Osteocyte (in vitro differentiated cells): ENCODE measurements at regions not wholly inside any gene's neighbourhood (a gene's known extent, or its start where the extent isn't known, plus 50 kb on each side); places are given as distances from the start of the nearest gene placed in this dataset.

Experiments
- DNase-seq: peaks from one replicate; pipeline ENCODE4 v3.0.0; 2021; ENCODE audit warnings: mixed read lengths; ENCODE audit not compliant: unreplicated experiment; ENCODE audit errors: extremely low spot score
- H3K27ac Mint-ChIP-seq: one replicate; pipeline ENCODE4 v1.8.0; 2021; ENCODE audit warnings: mild to moderate bottlenecking, mixed read lengths; ENCODE audit not compliant: unreplicated experiment
- H3K27me3 Mint-ChIP-seq: one replicate; pipeline ENCODE4 v1.8.0; 2021; ENCODE audit warnings: mixed read lengths; ENCODE audit not compliant: unreplicated experiment
- H3K36me3 Mint-ChIP-seq: one replicate; pipeline ENCODE4 v1.8.0; 2021; ENCODE audit warnings: mixed read lengths; ENCODE audit not compliant: unreplicated experiment
- H3K4me1 Mint-ChIP-seq: one replicate; pipeline ENCODE4 v1.8.0; 2021; ENCODE audit warnings: mixed read lengths; ENCODE audit not compliant: unreplicated experiment
- H3K4me3 Mint-ChIP-seq: one replicate; pipeline ENCODE4 v1.8.0; 2021; ENCODE audit warnings: mild to moderate bottlenecking, moderate library complexity, mixed read lengths; ENCODE audit not compliant: unreplicated experiment
- H3K9me3 Mint-ChIP-seq: one replicate; pipeline ENCODE4 v1.8.0; 2021; ENCODE audit warnings: mixed read lengths; ENCODE audit not compliant: unreplicated experiment
- TF ChIP-seq, protein P1 (sequence below): fragments of 200-600 bp; sonication (generic); IDR thresholded peaks from 2 replicates; pipeline ENCODE4 v1.5.0; 2021; ENCODE audit warnings: antibody characterized with exemption, mild to moderate bottlenecking, moderate library complexity

DNA sequence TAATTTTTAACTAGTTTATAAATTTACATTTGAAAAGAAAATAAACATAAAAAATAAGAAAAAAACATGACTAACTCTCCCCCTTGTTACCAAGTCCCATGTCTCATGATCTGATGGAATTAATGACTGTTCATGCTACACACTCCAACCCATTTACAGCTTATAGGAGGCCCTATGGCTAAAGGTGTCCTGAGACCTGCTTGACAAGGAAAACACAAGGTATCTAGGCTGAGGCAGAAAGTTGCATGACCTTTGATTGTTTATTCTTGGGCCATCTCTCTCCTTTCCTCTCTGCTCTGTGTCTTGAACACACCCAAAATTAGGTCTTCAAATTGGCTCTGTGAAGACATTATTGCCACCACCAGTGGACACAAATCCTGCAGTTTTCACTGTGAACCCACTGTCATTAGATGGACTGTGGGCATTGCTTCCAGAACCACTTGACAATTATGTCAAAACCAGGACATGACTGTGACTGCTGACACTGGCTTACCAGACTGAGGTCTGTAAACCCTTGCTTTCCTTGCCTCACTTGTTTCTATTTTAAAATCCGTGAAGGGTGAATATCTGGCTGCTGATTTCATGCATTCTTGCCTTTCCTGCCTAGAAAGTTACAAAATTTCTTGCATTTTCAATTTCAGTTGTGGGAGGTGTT lies 386.5 kb upstream of the SPRY2 start:
- no peak overlapping the region for H3K4me3 Mint-ChIP-seq
- peaks cover 3% of the 10 kb centered on the region for H3K36me3 Mint-ChIP-seq
- no peak overlapping the region for H3K27ac Mint-ChIP-seq
- TF ChIP-seq, protein P1, sequence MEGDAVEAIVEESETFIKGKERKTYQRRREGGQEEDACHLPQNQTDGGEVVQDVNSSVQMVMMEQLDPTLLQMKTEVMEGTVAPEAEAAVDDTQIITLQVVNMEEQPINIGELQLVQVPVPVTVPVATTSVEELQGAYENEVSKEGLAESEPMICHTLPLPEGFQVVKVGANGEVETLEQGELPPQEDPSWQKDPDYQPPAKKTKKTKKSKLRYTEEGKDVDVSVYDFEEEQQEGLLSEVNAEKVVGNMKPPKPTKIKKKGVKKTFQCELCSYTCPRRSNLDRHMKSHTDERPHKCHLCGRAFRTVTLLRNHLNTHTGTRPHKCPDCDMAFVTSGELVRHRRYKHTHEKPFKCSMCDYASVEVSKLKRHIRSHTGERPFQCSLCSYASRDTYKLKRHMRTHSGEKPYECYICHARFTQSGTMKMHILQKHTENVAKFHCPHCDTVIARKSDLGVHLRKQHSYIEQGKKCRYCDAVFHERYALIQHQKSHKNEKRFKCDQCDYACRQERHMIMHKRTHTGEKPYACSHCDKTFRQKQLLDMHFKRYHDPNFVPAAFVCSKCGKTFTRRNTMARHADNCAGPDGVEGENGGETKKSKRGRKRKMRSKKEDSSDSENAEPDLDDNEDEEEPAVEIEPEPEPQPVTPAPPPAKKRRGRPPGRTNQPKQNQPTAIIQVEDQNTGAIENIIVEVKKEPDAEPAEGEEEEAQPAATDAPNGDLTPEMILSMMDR, result no peak
- no peaks in the 10 kb centered on the region for H3K4me1 Mint-ChIP-seq
- peaks cover 14% of the 10 kb centered on the region for H3K9me3 Mint-ChIP-seq
- H3K27me3 Mint-ChIP-seq, result no peaks in the 10 kb centered on the region
- no peak for DNase-seq

DNA sequence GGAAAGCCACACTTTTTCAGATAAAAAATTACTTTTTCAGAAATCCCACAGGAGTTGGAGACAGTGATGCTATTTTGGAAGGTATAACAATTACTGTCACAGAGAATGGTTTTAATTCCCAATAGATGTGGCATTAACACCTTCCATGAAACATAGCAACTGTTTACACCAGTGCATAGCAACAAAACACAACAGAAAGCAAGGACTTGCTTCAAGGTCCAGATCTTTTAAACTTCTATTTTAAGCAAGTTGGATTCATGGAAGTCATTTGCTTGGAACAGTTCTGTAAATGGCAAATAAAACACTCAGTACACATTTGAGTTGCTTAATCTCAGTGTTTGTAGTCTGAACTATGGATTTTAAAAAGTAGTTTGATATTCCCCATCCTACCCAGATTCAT lies 385.9 kb upstream of the SPRY2 start:
- TF ChIP-seq, protein P1, result no peak
- peaks cover 3% of the 10 kb centered on the region for H3K36me3 Mint-ChIP-seq
- H3K4me1 Mint-ChIP-seq, result no peaks in the 10 kb centered on the region
- H3K9me3 Mint-ChIP-seq, result peaks cover 14% of the 10 kb centered on the region
- no peak overlapping the region for H3K4me3 Mint-ChIP-seq
- no peaks in the 10 kb centered on the region for H3K27me3 Mint-ChIP-seq
- DNase-seq, result no peak
- no peak overlapping the region for H3K27ac Mint-ChIP-seq

DNA sequence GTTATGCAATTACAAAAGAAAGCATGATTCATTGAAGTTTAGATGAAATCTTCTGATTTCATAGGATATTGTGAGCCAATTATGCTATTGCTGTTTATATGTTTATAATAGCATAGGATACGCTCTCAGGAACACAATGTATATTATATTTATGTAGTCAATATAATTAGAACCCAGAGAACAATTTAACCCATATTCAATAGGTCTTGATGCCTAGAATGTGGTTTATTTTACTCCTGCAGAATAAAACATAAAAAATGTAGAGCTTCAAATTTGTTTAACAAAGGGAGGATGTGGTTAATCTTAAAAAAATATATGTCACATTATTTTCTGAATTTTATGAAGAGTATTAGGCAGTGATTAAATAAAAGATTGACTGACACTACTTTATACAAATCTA lies 380.8 kb upstream of the SPRY2 start:
- TF ChIP-seq, protein P1, result no peak
- Mint-ChIP-seq H3K4me1 (peaks cover 4% of the 10 kb centered on the region), H3K27me3 (no peaks in the 10 kb centered on the region), H3K36me3 (no peaks in the 10 kb centered on the region), H3K27ac (no peak overlapping the region), H3K9me3 (no peaks in the 10 kb centered on the region), H3K4me3 (no peak overlapping the region)
- DNase-seq, result no peak

DNA sequence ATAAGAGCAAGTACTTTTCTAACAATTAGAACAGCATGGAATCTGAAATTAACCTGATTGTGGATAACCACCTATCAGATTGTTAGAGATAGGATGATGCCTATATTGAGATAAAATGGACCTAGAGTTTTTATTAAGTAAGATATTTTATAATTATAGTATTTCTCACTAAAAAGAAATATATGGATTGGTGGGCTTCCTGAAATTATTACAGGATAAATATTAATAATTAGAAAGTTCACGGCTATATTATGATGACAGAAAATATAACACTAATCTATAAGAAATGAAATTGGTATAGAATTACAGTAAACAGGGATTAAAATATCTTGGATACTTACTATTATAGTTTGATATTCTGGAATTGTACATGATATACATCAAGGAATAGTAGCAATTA lies 378.0 kb upstream of the SPRY2 start:
- TF ChIP-seq, protein P1, result no peak
- H3K27me3 Mint-ChIP-seq, result no peaks in the 10 kb centered on the region
- H3K36me3 Mint-ChIP-seq, result no peaks in the 10 kb centered on the region
- H3K4me1 Mint-ChIP-seq, result peaks cover 7% of the 10 kb centered on the region
- H3K27ac Mint-ChIP-seq, result no peak overlapping the region
- H3K4me3 Mint-ChIP-seq, result no peak overlapping the region
- no peak for DNase-seq
- H3K9me3 Mint-ChIP-seq, result no peaks in the 10 kb centered on the region

DNA sequence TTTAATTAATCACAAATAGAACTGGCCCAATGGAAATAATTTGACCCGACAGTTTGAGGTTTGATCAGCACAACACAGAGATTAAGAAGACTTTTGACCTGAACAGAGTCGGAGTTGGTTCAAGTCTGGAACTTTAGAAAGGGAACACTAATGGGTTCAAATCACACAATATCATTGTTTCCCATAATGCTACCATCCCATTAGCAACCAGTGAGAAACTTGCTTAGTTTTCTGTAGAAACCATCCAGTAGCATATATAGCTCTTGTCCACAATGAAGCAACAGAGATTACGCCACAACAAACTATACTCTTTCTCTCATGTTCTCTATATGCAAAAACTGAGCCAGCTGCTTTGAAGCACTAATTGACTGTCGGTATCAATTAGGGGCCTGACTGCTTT lies 376.9 kb upstream of the SPRY2 start:
- Mint-ChIP-seq H3K4me3 (no peak overlapping the region), H3K9me3 (no peaks in the 10 kb centered on the region), H3K4me1 (peaks cover 7% of the 10 kb centered on the region), H3K27me3 (no peaks in the 10 kb centered on the region), H3K27ac (no peak overlapping the region), H3K36me3 (no peaks in the 10 kb centered on the region)
- DNase-seq, result no peak
- TF ChIP-seq, protein P1, result no peak
